NB4 (cell line): ENCODE measurements at regions not wholly inside any gene's neighbourhood (a gene's known extent, or its start where the extent isn't known, plus 50 kb on each side); places are given as distances from the start of the nearest gene placed in this dataset.

ENCODE experiments used
- MYC ChIP-seq: IDR thresholded peaks from 2 replicates; pipeline ENCODE4 v1.6.1; 2011; ENCODE audit warnings: low read depth, low read length
- POLR2A ChIP-seq: IDR thresholded peaks from 2 replicates; pipeline ENCODE4 v1.6.1; 2011; ENCODE audit warnings: mild to moderate bottlenecking; ENCODE audit not compliant: insufficient read length; ENCODE audit errors: extremely low read depth
- TF ChIP-seq, protein P1 (sequence below): IDR thresholded peaks from one replicate; pipeline ENCODE4 v1.5.1; 2012; ENCODE audit warnings: low read depth, low read length

DNA sequence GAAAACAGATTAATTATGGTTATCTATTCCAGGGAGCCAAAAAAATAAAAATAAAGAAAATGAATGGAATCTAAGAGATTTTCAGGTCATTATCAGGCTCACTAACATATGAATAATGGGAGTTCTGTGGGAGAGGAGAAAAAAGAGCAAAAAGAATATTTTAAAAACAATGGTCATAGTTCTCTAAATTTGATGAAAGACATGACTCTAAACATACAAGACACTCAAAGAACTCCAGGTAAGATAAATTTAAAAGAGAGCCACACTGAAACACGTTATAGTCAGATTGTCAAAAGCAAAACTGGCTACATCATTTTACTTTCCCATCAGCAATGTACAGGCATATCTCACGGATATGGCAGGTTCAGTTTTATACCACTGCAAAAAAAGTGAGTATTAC lies 520.0 kb downstream of the ANKRD50 start:
- TF ChIP-seq, protein P1, sequence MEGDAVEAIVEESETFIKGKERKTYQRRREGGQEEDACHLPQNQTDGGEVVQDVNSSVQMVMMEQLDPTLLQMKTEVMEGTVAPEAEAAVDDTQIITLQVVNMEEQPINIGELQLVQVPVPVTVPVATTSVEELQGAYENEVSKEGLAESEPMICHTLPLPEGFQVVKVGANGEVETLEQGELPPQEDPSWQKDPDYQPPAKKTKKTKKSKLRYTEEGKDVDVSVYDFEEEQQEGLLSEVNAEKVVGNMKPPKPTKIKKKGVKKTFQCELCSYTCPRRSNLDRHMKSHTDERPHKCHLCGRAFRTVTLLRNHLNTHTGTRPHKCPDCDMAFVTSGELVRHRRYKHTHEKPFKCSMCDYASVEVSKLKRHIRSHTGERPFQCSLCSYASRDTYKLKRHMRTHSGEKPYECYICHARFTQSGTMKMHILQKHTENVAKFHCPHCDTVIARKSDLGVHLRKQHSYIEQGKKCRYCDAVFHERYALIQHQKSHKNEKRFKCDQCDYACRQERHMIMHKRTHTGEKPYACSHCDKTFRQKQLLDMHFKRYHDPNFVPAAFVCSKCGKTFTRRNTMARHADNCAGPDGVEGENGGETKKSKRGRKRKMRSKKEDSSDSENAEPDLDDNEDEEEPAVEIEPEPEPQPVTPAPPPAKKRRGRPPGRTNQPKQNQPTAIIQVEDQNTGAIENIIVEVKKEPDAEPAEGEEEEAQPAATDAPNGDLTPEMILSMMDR = no peak
- no peak for TF ChIP-seq POLR2A
- no peak for TF ChIP-seq MYC
